Activated T-cell treated with anti-CD3 and anti-CD28 coated beads for 1 hour (primary cell): ENCODE measurements at regions not wholly inside any gene's neighbourhood (a gene's known extent, or its start where the extent isn't known, plus 50 kb on each side); places are given as distances from the start of the nearest gene placed in this dataset.

ENCODE experiments used
- DNase-seq: peaks from one replicate; pipeline ENCODE4 v3.0.0-alpha.2; 2020; ENCODE audit warnings: low read depth

DNA sequence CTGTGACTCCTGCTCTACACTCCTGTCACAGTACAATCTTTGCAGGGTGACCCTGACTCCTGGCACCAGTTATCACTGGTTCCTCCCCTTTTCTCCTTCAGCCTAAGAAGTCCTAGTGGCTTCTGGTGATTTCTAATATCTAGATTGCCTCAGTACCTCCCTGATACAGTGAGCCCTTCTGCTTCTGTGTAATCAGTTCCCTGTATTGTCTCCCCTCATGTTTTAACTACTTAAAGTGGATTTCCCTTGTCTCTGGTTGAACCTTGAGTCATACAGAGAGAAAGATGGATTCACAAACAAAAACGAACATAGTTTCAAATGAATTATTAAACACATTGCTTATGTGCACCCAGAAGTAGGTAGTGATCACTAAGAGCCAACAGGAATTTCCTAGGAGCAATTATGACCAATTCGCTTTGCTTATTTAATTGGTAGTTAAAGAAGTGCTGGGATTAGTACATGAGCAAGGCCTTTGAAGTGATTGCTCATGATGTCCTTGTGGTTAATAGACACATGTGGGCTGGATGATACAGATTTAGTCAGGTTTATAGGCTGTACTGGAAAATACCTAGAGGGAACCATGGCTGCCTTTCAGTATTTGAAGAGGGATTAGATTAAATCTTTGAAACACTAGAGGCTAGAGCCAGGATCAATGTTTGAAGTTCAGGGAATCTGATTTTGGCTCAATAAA, 145.8 kb upstream of the MEF2C start:
- DNase-seq: no peak

DNA sequence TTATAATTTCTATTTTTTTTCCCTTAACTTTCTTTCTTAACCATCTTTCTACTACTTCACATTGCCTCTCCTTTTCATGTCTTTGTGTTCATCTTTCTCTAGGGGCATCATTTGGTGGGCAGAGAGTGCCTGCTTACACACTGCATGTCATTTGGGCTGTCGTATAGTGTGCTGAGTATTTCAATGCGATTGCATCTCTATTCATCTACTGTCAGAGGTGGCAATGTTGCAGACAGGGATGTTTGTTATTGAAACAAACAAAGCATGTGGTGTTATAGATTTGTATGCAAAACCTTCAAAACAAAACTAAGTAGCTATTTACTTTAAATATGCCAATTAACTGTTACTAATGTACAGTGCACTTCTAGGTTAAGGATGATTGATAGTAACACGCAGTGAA, 141.1 kb upstream of the MEF2C start:
- DNase-seq: no peak

- DNase-seq: no peak
Observed at GRCh38 chr5:89020926-89021610, 138.1 kb upstream of the MEF2C start.

GRCh38 chr5:89016741-89017303, 133.8 kb upstream of the MEF2C start:
- no peak for DNase-seq

- no peak for DNase-seq
Observed at GRCh38 chr5:89015409-89015808, 132.4 kb upstream of the MEF2C start.

DNA sequence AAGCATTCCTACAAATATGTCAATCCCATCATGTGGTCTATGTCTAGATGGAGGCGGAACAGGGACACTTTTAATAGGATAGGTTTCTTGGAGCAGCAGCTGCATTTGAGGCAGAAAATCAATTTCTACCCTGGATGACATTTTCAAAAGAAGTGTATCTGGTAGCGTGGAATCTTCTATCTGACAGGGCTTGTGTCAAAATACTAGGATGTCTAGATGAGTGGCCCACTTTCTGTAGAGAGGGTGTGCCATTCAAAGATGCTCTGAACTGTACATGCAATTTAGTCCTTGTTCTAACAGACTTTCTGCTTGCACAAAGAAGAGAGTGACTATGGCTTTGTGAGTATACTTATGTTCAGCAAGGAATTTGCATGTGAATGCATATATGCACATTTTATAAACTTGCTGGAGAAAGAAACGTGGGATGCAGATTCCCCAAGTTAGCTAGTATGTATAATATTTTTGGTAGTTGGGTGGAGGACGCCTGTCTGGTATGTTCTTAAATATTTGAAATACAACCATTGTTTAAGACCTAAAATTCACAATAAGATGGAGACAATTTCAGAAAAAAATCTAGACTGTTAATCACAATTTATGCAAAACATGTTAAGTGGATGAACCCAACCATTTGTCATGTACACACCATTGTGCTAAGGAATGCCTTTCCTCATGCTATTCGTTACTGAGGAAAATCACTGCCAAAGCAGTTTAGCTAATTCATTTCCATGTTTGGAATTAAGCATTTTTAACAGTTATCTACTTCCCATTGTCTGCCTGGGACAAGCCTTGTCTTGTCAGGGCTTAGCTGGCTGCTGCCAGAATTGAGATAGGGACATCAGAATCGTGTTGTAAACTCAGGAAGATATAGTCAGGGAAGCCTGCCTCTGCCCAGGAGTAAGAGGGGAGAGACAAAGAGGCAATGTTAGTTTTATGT, 129.1 kb upstream of the MEF2C start:
- no peak for DNase-seq

GRCh38 chr5:89010512-89010911, 127.5 kb upstream of the MEF2C start:
- DNase-seq: no peak

DNA sequence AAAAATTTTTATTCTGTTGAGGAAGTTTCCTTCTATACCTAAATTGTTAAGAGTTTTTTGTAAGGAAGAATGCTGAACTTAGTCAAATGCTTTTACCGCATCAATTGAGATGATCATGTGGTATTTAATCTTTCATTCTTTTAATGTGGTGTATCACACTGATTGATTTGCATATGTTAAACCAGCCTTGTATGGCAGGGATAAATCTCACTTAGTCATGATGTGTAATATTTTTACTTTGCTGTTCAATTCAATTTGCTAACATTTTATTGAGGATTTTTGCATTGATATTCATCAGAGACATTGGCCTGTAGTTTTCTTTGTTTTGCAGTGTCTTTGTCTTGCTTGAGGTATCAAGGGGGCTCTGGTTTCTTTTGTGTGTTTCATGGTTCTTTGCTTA, 125.3 kb upstream of the MEF2C start:
- DNase-seq: no peak

DNA sequence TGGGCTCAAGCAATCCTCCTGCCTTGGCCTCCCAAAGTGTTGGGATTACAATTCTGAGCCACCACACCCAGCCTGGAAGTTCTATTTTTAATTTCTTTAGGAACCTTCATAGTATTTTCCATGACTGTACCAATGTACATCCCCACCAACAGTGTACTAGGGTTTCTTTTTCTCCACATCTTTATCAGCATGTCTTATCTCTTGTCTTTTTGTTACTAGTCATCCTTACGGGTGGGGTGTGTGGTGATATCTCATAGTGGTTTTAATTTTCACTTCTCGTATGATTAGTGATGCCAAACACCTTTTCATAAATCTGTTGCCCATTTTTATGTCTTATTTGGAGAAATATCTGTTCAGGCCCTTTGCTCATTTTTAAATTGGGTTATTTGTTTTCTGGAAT, 123.0 kb upstream of the MEF2C start:
- DNase-seq: no peak

GRCh38 chr5:89004379-89004778, 121.4 kb upstream of the MEF2C start:
- DNase-seq: no peak

- DNase-seq: no peak
Observed at GRCh38 chr5:89003563-89004036, 120.6 kb upstream of the MEF2C start.

GRCh38 chr5:88999853-89000252, 116.9 kb upstream of the MEF2C start:
- DNase-seq: no peak

DNA sequence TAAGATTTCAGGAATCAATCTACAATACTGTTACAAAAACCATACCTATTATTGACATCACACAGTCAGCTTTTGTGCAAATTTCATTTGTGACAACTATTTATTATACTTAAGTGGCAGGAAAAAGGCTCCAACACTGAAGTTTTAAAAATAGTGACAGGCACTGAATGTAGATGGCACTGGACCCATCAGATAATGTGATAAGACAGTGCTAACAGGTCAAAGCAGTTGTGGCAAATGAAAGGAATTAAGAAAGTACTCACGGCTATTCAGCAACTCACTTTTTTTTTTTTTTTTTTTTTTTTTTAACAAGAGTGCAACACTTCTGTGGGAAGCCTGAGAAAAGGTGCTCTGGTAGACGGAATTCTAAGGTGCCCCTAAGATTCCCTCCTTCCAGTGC, 115.0 kb upstream of the MEF2C start:
- no peak for DNase-seq

DNA sequence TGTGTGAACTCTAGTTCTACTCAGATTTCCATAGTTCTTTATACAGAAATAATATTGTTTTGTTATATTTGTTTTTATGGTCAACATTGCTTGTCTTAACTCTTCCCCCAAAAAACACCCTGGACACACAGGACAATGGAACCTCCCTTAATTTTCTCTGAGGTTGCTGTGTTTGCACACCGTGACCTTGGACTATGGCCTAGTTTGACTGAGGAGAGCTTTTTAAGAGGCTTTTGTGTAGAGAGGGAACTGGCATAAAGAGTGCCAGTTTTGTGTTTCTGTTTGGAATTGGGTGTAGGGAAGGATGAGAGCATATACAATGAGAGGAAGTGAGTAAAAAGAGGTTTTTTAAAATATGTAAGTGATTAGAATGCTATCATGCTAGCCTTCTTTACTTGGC, 101.1 kb upstream of the MEF2C start:
- no peak for DNase-seq

DNA sequence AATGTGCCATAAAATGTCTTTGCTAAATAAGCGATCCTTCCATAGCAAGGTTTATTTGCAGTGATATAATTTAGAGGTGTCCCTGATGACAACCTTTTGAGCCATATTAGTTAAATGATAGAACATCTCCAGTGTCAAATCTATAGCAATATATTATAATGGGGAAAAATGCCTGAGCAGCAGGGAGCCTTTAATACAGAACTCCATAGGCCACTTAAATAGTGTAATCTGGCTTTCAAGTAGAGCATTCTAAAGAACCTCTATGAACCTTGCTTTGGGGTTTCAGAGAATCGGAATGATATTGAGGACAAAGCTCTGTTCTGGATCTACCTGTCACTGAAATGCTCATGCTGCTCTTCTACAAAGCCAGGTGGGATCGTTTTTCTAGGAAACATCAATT, 96.7 kb upstream of the MEF2C start:
- DNase-seq: no peak

DNA sequence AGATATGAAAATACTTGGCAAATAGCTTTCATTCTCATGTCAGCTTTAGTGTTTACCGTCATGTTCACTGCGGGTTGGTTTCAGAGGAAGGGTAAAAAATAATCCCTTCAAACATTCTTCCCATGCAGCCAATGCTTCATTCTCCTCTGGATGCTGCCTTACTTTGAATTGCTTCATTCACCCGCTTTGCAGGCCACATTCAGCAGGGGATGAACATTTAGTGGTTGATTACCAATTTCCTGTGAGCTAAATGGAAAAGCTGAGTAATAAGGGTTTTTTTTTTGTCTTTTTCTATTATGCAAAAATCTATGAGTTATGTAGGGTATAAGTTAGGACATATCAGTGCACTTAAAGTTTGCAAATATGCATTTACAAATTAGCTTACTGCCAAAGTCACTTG, 96.3 kb upstream of the MEF2C start:
- DNase-seq: no peak

- DNase-seq: no peak
Observed at GRCh38 chr5:88976914-88977313, 93.9 kb upstream of the MEF2C start.

DNA sequence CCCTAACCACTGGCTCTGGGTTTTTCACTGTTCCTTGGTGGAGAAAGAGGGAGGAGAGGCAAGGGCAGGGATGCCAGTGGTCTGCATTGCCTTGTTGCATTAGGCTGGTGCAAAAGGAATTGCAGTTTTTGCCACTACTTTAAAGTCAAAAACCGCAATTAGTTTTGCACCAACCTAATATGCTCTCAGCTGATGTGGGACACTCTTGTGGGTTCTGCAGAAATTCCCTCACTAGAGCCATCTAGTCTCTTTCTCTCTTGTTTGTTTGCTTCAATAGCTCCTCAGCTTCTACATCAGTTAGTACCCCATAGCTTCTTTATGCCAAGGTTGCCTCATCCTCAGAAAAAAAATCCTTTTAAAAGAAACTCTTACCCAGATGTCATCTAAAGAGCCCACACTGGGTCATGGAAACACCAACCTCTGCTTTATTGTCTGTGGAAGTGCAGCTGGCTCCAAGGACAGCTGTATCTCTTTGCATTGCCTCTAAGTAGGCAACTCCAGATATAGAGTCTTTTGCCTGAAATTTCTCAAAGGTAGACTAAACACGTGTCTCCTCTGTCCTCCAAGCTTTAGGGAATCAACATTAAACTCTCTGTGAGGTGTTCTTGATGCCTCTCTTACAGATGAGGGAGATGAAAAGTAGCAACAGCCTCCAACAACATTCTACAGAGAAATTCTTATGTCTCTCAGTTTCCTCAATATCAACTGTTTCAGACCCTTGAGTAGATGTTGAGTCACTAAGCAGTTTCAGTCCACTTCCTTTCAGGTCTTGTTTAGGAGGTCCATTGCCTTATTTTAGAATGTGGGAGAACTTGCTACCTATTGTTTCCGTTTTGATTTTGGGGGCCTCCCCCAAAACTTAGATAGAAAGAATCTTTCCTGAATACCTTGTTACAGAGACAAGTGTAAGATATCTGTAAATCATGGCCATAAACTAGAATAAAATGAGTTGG, 84.9 kb upstream of the MEF2C start:
- no peak for DNase-seq

DNA sequence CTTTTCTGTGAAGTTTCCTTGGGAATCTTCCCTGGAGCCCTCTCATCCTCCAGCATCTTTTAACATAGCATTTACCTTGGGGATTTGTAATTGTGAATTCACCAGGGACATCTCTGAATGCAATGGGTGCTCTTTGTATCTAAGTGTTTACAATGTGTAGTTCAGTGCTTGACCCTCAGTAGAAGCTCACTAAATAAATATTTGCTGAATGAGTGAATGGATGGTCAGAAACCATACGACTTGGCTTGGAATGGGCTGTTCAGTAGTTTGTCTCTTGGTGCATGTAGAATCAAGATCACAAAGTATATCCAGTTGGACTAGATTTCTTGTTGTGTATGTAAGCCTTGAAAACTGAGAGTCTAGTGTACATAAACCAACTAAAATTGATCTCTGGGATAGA, 81.8 kb upstream of the MEF2C start:
- no peak for DNase-seq

DNA sequence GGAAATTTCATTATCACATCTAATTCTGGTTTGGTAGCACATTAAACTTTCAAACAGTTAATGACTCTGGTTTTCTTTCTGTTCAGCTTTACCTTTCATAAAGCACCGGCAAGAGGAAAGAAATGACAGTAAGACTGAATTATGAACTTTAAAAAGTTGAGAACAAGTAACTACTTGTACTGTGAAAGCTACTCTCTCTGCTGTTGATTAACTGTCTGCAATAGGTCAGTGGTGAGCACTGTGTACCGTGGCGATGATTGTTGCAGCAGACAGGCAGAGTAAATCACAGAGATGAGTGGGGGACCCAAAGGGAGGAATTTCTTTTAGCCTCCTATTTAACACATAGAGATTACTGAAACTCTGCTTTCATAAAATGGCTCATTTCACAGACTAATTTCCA, 74.0 kb upstream of the MEF2C start:
- no peak for DNase-seq

DNA sequence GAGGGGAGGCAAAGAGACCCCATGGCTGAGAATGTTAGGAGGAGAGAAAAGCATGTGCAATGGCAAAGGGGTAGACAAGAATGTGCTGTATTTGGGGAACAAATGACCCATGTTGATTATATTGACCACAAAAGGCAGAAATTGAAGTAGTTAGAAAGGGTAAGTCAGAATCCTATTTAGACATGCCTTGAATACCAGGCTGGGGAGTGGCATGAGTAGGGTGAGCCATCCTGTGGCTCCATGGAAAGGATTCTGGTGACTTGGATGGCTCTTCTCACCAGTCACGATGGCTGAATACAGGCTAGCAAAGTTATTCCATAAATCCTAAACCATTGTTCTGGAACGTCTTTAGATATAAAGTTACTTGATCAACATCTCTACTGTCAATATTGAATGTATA, 73.4 kb upstream of the MEF2C start:
- no peak for DNase-seq
